Epithelial cell of prostate (primary cell): ENCODE measurements at regions not wholly inside any gene's neighbourhood (a gene's known extent, or its start where the extent isn't known, plus 50 kb on each side); places are given as distances from the start of the nearest gene placed in this dataset.

Experiments used
- DNase-seq: peaks from one replicate; pipeline ENCODE4 v3.0.0-alpha.2; 2011; ENCODE audit warnings: low read depth, low spot score
- H3K27ac ChIP-seq: fragments of 450-650 bp; 2 replicates; pipeline ENCODE4 v1.5.1; 2017; ENCODE audit warnings: mild to moderate bottlenecking

GRCh38 chr15:39491115-39491885, 89.6 kb upstream of the THBS1 start:
- no peak for DNase-seq
- H3K27ac ChIP-seq = no peak overlapping the region

- DNase-seq = no peak
- no peak overlapping the region for H3K27ac ChIP-seq
These were observed 88.9 kb upstream of the THBS1 start for GRCh38 chr15:39491886-39492490.

- no peak overlapping the region for H3K27ac ChIP-seq
- DNase-seq = no peak
These were observed 87.3 kb upstream of the THBS1 start for GRCh38 chr15:39493424-39494067.

- DNase-seq = no peak
- H3K27ac ChIP-seq = no peak overlapping the region
These were observed 86.4 kb upstream of the THBS1 start for GRCh38 chr15:39494462-39494861.

- no peak for DNase-seq
- no peak overlapping the region for H3K27ac ChIP-seq
These were observed 84.7 kb upstream of the THBS1 start for GRCh38 chr15:39495871-39496840.

GRCh38 chr15:39497016-39497758, 83.7 kb upstream of the THBS1 start:
- H3K27ac ChIP-seq = no peak overlapping the region

GRCh38 chr15:39497759-39498565, 82.9 kb upstream of the THBS1 start:
- no peak overlapping the region for H3K27ac ChIP-seq
- DNase-seq = no peak

More at GRCh38 chr15:39497016-39497758, 83.7 kb upstream of the THBS1 start:
- DNase-seq = no peak

- no peak overlapping the region for H3K27ac ChIP-seq
- no peak for DNase-seq
These were observed 82.2 kb upstream of the THBS1 start for GRCh38 chr15:39498629-39499028.

GRCh38 chr15:39499042-39499441, 81.8 kb upstream of the THBS1 start:
- H3K27ac ChIP-seq = no peak overlapping the region
- no peak for DNase-seq

GRCh38 chr15:39499681-39500080, 81.2 kb upstream of the THBS1 start:
- no peak for DNase-seq
- H3K27ac ChIP-seq = no peak overlapping the region

GRCh38 chr15:39501366-39502081, 79.4 kb upstream of the THBS1 start:
- no peak for DNase-seq
- no peak overlapping the region for H3K27ac ChIP-seq

- no peak for DNase-seq
- no peak overlapping the region for H3K27ac ChIP-seq
These were observed 78.8 kb upstream of the THBS1 start for GRCh38 chr15:39502082-39502447.

- no peak for DNase-seq
- no peak overlapping the region for H3K27ac ChIP-seq
These were observed 78.2 kb upstream of the THBS1 start for GRCh38 chr15:39502611-39503195.

GRCh38 chr15:39503526-39503925, 77.4 kb upstream of the THBS1 start:
- DNase-seq = no peak
- no peak overlapping the region for H3K27ac ChIP-seq

GRCh38 chr15:39504808-39505207, 76.1 kb upstream of the THBS1 start:
- no peak overlapping the region for H3K27ac ChIP-seq
- DNase-seq = peak; percentile 45

GRCh38 chr15:39506146-39506545, 74.7 kb upstream of the THBS1 start:
- H3K27ac ChIP-seq = no peak overlapping the region
- DNase-seq = no peak

- H3K27ac ChIP-seq = no peak overlapping the region
- no peak for DNase-seq
These were observed 72.3 kb upstream of the THBS1 start for GRCh38 chr15:39508536-39508935.
